ENCODE measurements at regions not wholly inside any gene's neighbourhood (a gene's known extent, or its start where the extent isn't known, plus 50 kb on each side); places are given as distances from the start of the nearest gene placed in this dataset.

- 100% methylated on average over 1 of the region's 3 CpGs for WGBS (ENCODE audit: insufficient coverage, insufficient read length)
- DNase-seq (ENCODE audit: low read depth, low spot score), result no peak
- no peak overlapping the region for H3K4me3 ChIP-seq (ENCODE audit: low read length)
These were observed 247.4 kb upstream of the CELF4 start for GRCh38 chr18:37812961-37813360.

GRCh38 chr18:37805773-37806404 is 240.3 kb upstream of the CELF4 start:
- no peak overlapping the region for H3K4me3 ChIP-seq (ENCODE audit: low read length)
- no CpG with 5 or more reads among the region's 8 CpGs for WGBS (ENCODE audit: insufficient coverage, insufficient read length)
- DNase-seq (ENCODE audit: low read depth, low spot score), result no peak
- no peak overlapping the region for H3K27ac ChIP-seq (ENCODE audit: low read length)
- no peaks in the 10 kb centered on the region for H3K9me3 ChIP-seq (ENCODE audit: control insufficient read depth, insufficient read depth, low read length)
- H3K4me1 ChIP-seq (ENCODE audit: control insufficient read depth, insufficient read depth, low read length), result no peaks in the 10 kb centered on the region
- H3K36me3 ChIP-seq (ENCODE audit: control insufficient read depth, insufficient read depth, low read length), result no peaks in the 10 kb centered on the region
- H3K27me3 ChIP-seq (ENCODE audit: control insufficient read depth, insufficient read depth, low read length), result no peaks in the 10 kb centered on the region

More at GRCh38 chr18:37812961-37813360, 247.4 kb upstream of the CELF4 start:
- Histone ChIP-seq H3K27ac (ENCODE audit: low read length) (no peak overlapping the region), H3K36me3 (ENCODE audit: control insufficient read depth, insufficient read depth, low read length) (no peaks in the 10 kb centered on the region), H3K9me3 (ENCODE audit: control insufficient read depth, insufficient read depth, low read length) (no peaks in the 10 kb centered on the region), H3K27me3 (ENCODE audit: control insufficient read depth, insufficient read depth, low read length) (no peaks in the 10 kb centered on the region), H3K4me1 (ENCODE audit: control insufficient read depth, insufficient read depth, low read length) (no peaks in the 10 kb centered on the region)

- H3K27me3 ChIP-seq (ENCODE audit: control insufficient read depth, insufficient read depth, low read length), result no peaks in the 10 kb centered on the region
- WGBS (ENCODE audit: insufficient coverage, insufficient read length), result no CpG with 5 or more reads among the region's 6 CpGs
- DNase-seq (ENCODE audit: low read depth, low spot score), result no peak
- no peak overlapping the region for H3K4me3 ChIP-seq (ENCODE audit: low read length)
- H3K36me3 ChIP-seq (ENCODE audit: control insufficient read depth, insufficient read depth, low read length), result no peaks in the 10 kb centered on the region
- H3K9me3 ChIP-seq (ENCODE audit: control insufficient read depth, insufficient read depth, low read length), result no peaks in the 10 kb centered on the region
- H3K4me1 ChIP-seq (ENCODE audit: control insufficient read depth, insufficient read depth, low read length), result no peaks in the 10 kb centered on the region
- H3K27ac ChIP-seq (ENCODE audit: low read length), result no peak overlapping the region
These were observed 231.3 kb upstream of the CELF4 start for GRCh38 chr18:37796823-37797349.

GRCh38 chr18:37787452-37787851 is 221.9 kb upstream of the CELF4 start:
- no peaks in the 10 kb centered on the region for H3K36me3 ChIP-seq (ENCODE audit: control insufficient read depth, insufficient read depth, low read length)
- H3K27ac ChIP-seq (ENCODE audit: low read length), result no peak overlapping the region
- no peaks in the 10 kb centered on the region for H3K4me1 ChIP-seq (ENCODE audit: control insufficient read depth, insufficient read depth, low read length)
- H3K27me3 ChIP-seq (ENCODE audit: control insufficient read depth, insufficient read depth, low read length), result no peaks in the 10 kb centered on the region
- H3K4me3 ChIP-seq (ENCODE audit: low read length), result no peak overlapping the region
- no peaks in the 10 kb centered on the region for H3K9me3 ChIP-seq (ENCODE audit: control insufficient read depth, insufficient read depth, low read length)
- DNase-seq (ENCODE audit: low read depth, low spot score), result no peak

- no peak overlapping the region for H3K4me3 ChIP-seq (ENCODE audit: low read length)
- no peaks in the 10 kb centered on the region for H3K4me1 ChIP-seq (ENCODE audit: control insufficient read depth, insufficient read depth, low read length)
- H3K27ac ChIP-seq (ENCODE audit: low read length), result no peak overlapping the region
- H3K9me3 ChIP-seq (ENCODE audit: control insufficient read depth, insufficient read depth, low read length), result no peaks in the 10 kb centered on the region
- no peaks in the 10 kb centered on the region for H3K27me3 ChIP-seq (ENCODE audit: control insufficient read depth, insufficient read depth, low read length)
- DNase-seq (ENCODE audit: low read depth, low spot score), result no peak
- H3K36me3 ChIP-seq (ENCODE audit: control insufficient read depth, insufficient read depth, low read length), result no peaks in the 10 kb centered on the region
- WGBS (ENCODE audit: insufficient coverage, insufficient read length), result no CpG with 5 or more reads among the region's 5 CpGs
These were observed 218.2 kb upstream of the CELF4 start for GRCh38 chr18:37783771-37784170.

- WGBS (ENCODE audit: insufficient coverage, insufficient read length), result no CpG with 5 or more reads among the region's 7 CpGs
- no peak for DNase-seq (ENCODE audit: low read depth, low spot score)
- no peaks in the 10 kb centered on the region for H3K9me3 ChIP-seq (ENCODE audit: control insufficient read depth, insufficient read depth, low read length)
- H3K27ac ChIP-seq (ENCODE audit: low read length), result no peak overlapping the region
- no peaks in the 10 kb centered on the region for H3K36me3 ChIP-seq (ENCODE audit: control insufficient read depth, insufficient read depth, low read length)
- H3K27me3 ChIP-seq (ENCODE audit: control insufficient read depth, insufficient read depth, low read length), result no peaks in the 10 kb centered on the region
- no peaks in the 10 kb centered on the region for H3K4me1 ChIP-seq (ENCODE audit: control insufficient read depth, insufficient read depth, low read length)
- no peak overlapping the region for H3K4me3 ChIP-seq (ENCODE audit: low read length)
These were observed 213.6 kb upstream of the CELF4 start for GRCh38 chr18:37779220-37779619.

GRCh38 chr18:37778417-37779165 is 213.0 kb upstream of the CELF4 start:
- no peaks in the 10 kb centered on the region for H3K36me3 ChIP-seq (ENCODE audit: control insufficient read depth, insufficient read depth, low read length)
- no peaks in the 10 kb centered on the region for H3K9me3 ChIP-seq (ENCODE audit: control insufficient read depth, insufficient read depth, low read length)
- no peak overlapping the region for H3K4me3 ChIP-seq (ENCODE audit: low read length)
- H3K27me3 ChIP-seq (ENCODE audit: control insufficient read depth, insufficient read depth, low read length), result no peaks in the 10 kb centered on the region
- no CpG with 5 or more reads among the region's 21 CpGs for WGBS (ENCODE audit: insufficient coverage, insufficient read length)
- H3K4me1 ChIP-seq (ENCODE audit: control insufficient read depth, insufficient read depth, low read length), result no peaks in the 10 kb centered on the region
- no peak overlapping the region for H3K27ac ChIP-seq (ENCODE audit: low read length)
- peak; percentile 79 for DNase-seq (ENCODE audit: low read depth, low spot score)

GRCh38 chr18:37769826-37770225 is 204.2 kb upstream of the CELF4 start:
- Histone ChIP-seq H3K27me3 (ENCODE audit: control insufficient read depth, insufficient read depth, low read length) (no peaks in the 10 kb centered on the region), H3K4me3 (ENCODE audit: low read length) (no peak overlapping the region), H3K9me3 (ENCODE audit: control insufficient read depth, insufficient read depth, low read length) (no peaks in the 10 kb centered on the region), H3K36me3 (ENCODE audit: control insufficient read depth, insufficient read depth, low read length) (no peaks in the 10 kb centered on the region), H3K27ac (ENCODE audit: low read length) (no peak overlapping the region), H3K4me1 (ENCODE audit: control insufficient read depth, insufficient read depth, low read length) (no peaks in the 10 kb centered on the region)
- no CpG with 5 or more reads among the region's 1 CpG for WGBS (ENCODE audit: insufficient coverage, insufficient read length)
- no peak for DNase-seq (ENCODE audit: low read depth, low spot score)

GRCh38 chr18:37764541-37765288 is 199.1 kb upstream of the CELF4 start:
- Histone ChIP-seq H3K4me1 (ENCODE audit: control insufficient read depth, insufficient read depth, low read length) (no peaks in the 10 kb centered on the region), H3K4me3 (ENCODE audit: low read length) (no peak overlapping the region), H3K36me3 (ENCODE audit: control insufficient read depth, insufficient read depth, low read length) (no peaks in the 10 kb centered on the region), H3K27ac (ENCODE audit: low read length) (no peak overlapping the region), H3K9me3 (ENCODE audit: control insufficient read depth, insufficient read depth, low read length) (no peaks in the 10 kb centered on the region), H3K27me3 (ENCODE audit: control insufficient read depth, insufficient read depth, low read length) (no peaks in the 10 kb centered on the region)
- no CpG with 5 or more reads among the region's 8 CpGs for WGBS (ENCODE audit: insufficient coverage, insufficient read length)
- no peak for DNase-seq (ENCODE audit: low read depth, low spot score)

- no peak for DNase-seq (ENCODE audit: low read depth, low spot score)
- WGBS (ENCODE audit: insufficient coverage, insufficient read length), result no CpG with 5 or more reads among the region's 6 CpGs
- Histone ChIP-seq H3K27ac (ENCODE audit: low read length) (no peak overlapping the region), H3K4me3 (ENCODE audit: low read length) (no peak overlapping the region), H3K9me3 (ENCODE audit: control insufficient read depth, insufficient read depth, low read length) (no peaks in the 10 kb centered on the region), H3K27me3 (ENCODE audit: control insufficient read depth, insufficient read depth, low read length) (no peaks in the 10 kb centered on the region), H3K4me1 (ENCODE audit: control insufficient read depth, insufficient read depth, low read length) (no peaks in the 10 kb centered on the region), H3K36me3 (ENCODE audit: control insufficient read depth, insufficient read depth, low read length) (no peaks in the 10 kb centered on the region)
These were observed 196.6 kb upstream of the CELF4 start for GRCh38 chr18:37762076-37762621.
